Vagina (tissue), 2 donors: ENCODE measurements at regions not wholly inside any gene's neighbourhood (a gene's known extent, or its start where the extent isn't known, plus 50 kb on each side); places are given as distances from the start of the nearest gene placed in this dataset.

Experiments
- DNase-seq, 2 donors: peaks; one replicate each; pipeline ENCODE4 v3.0.0-alpha.2; 2017; ENCODE audit errors: extremely low spot score in 2 of 2
- H3K27ac ChIP-seq: fragments of 200-600 bp; sonication (generic); one replicate; pipeline ENCODE4 v1.5.1; 2019
- H3K27me3 ChIP-seq: fragments of 200-600 bp; sonication (generic); one replicate; pipeline ENCODE4 v1.5.1; 2019
- H3K36me3 ChIP-seq, 2 donors: fragments of 200-600 bp; sonication (generic); one replicate each; pipeline ENCODE4 v1.5.1; 2017 to 2019
- H3K4me1 ChIP-seq: fragments of 200-600 bp; sonication (generic); one replicate; pipeline ENCODE4 v1.5.1; 2019
- H3K4me3 ChIP-seq, 2 donors: fragments of 200-600 bp; sonication (generic); 1 replicate in 1 of 2; 2 replicates in 1 of 2; pipeline ENCODE4 v1.5.1; 2016 to 2019
- H3K9me3 ChIP-seq: fragments of 200-600 bp; sonication (generic); one replicate; pipeline ENCODE4 v1.5.1; 2019
- POLR2A ChIP-seq, 2 donors: fragments of 450-650 bp; IDR thresholded peaks; one replicate each; pipeline ENCODE4 v1.6.1; 2017; ENCODE audit warnings: antibody characterized with exemption in 2 of 2, mild to moderate bottlenecking in 2 of 2, moderate library complexity in 2 of 2
- POLR2AphosphoS5 ChIP-seq, 2 donors: sonication (generic); formaldehyde crosslinking; IDR thresholded peaks; one replicate each; pipeline ENCODE4 v1.9.0; 2017; ENCODE audit warnings: antibody characterized with exemption in 2 of 2, mild to moderate bottlenecking in 2 of 2, low read depth in 1 of 2; ENCODE audit not compliant: insufficient read depth in 1 of 2
- intact Hi-C: fragments of 100-400 bp; cut with DNase I; formaldehyde crosslinking; loops from one replicate; pipeline ENCODE4 v1.15.1; 2023
- TF ChIP-seq, protein P1 (sequence below), 3 experiments: fragments of 450-650 bp in 2 of 3; fragments of 200-600 bp in 1 of 3; sonication (generic) in 1 of 3; IDR thresholded peaks; one replicate each; pipeline ENCODE4 v1.5.1; 2017 to 2019; ENCODE audit warnings: antibody characterized with exemption in 3 of 3, mild to moderate bottlenecking in 2 of 3, moderate library complexity in 2 of 3

DNA sequence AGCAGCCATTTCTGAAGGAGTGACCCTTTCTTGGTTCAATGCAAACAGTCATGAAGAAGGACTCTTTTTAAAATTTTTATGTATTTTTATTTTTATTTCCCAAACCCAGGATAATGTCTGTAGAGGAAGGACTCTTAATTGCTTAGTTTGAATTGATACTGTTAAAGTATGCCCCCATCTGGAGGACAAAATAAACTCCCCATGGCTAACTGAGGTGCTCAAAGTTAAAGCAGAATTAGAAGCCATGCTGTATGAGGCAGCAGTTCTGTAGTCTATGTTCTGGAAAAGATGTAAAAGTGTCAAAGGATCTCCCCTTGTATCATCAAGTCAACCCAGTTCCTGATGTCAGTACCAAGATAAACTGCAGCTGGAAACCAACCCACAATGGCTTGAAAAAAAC, 617.9 kb upstream of the GRM3 start:
- H3K9me3 ChIP-seq, result no peaks in the 10 kb centered on the region
- DNase-seq, result no peak
- H3K4me1 ChIP-seq, result no peaks in the 10 kb centered on the region
- H3K36me3 ChIP-seq, result no peaks in the 10 kb centered on the region
- TF ChIP-seq POLR2A (IDR thresholded peaks at IDR 0.05), result no peak
- TF ChIP-seq, protein P1, sequence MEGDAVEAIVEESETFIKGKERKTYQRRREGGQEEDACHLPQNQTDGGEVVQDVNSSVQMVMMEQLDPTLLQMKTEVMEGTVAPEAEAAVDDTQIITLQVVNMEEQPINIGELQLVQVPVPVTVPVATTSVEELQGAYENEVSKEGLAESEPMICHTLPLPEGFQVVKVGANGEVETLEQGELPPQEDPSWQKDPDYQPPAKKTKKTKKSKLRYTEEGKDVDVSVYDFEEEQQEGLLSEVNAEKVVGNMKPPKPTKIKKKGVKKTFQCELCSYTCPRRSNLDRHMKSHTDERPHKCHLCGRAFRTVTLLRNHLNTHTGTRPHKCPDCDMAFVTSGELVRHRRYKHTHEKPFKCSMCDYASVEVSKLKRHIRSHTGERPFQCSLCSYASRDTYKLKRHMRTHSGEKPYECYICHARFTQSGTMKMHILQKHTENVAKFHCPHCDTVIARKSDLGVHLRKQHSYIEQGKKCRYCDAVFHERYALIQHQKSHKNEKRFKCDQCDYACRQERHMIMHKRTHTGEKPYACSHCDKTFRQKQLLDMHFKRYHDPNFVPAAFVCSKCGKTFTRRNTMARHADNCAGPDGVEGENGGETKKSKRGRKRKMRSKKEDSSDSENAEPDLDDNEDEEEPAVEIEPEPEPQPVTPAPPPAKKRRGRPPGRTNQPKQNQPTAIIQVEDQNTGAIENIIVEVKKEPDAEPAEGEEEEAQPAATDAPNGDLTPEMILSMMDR (IDR thresholded peaks at IDR 0.05), result no peak
- TF ChIP-seq POLR2AphosphoS5 (IDR thresholded peaks at IDR 0.05; ENCODE audit: insufficient read depth in 1 of 2, low read depth in 1 of 2), result no peak
- H3K27me3 ChIP-seq, result no peaks in the 10 kb centered on the region
- no peak overlapping the region for H3K4me3 ChIP-seq
- H3K27ac ChIP-seq, result no peak overlapping the region
- intact Hi-C loops, result no loop called here

DNA sequence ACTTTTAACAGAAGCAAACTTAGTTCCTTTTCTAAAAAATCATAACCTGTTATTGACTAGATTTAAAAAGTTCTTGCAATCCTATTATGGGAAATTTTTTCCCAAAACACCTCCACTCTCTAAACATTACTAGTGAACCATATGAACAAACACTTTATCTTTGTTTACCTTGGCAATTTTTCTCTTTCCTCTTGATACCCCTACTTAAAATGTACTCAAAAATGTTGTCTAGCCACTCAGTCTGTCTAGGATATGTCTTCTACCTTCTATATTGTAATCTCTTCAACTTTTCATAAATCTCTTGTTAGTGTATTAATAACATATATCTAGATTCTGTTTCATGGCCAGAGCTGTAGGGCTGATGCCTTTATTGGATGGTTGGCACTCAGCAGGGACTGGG, 630.0 kb upstream of the GRM3 start:
- Histone ChIP-seq H3K27me3 (no peaks in the 10 kb centered on the region), H3K9me3 (no peaks in the 10 kb centered on the region), H3K4me3 (no peak overlapping the region), H3K27ac (no peak overlapping the region), H3K36me3 (no peaks in the 10 kb centered on the region), H3K4me1 (no peaks in the 10 kb centered on the region)
- intact Hi-C loops, result no loop called here
- TF ChIP-seq, protein P1 (IDR thresholded peaks at IDR 0.05), result no peak
- TF ChIP-seq POLR2A (IDR thresholded peaks at IDR 0.05) (no peak), POLR2AphosphoS5 (IDR thresholded peaks at IDR 0.05; ENCODE audit: insufficient read depth in 1 of 2, low read depth in 1 of 2) (no peak)
- no peak for DNase-seq

DNA sequence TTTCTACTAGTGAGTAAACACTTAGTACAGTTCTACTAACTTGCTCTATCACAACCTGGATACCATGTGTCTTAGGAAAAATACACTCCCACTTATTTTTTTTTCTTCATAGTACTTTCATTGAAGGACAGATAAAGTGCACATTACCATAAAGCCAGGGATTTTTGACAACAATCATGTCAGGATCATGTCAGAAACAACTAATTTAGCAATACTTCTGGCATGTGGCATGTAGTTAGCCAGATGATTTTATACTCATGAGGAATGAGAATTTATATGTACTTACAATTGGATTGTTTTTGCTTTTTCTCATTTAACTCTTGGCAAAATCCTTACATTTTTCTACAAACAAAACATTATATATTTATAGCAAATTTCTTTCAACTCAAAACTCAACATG, 630.7 kb upstream of the GRM3 start:
- no peaks in the 10 kb centered on the region for H3K4me1 ChIP-seq
- no peak for DNase-seq

DNA sequence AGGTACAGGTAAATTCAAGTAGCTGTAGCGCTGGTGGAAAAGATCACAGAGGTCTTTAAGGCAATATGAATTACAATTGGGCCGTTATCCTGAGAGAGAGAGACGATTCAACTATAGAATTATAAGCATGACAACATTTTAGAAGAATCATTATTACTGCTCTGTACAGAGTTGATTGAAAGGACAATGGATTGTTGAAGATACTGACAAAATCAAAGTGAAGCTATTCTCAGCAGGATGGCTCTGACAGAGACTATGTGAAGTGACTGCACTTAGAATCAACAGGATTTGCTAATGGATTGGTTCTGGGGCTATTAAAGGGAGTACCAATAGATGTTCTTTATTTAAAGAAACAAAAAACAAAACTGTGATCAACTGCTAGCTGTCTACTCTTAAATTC, 634.8 kb upstream of the GRM3 start:
- Histone ChIP-seq H3K27me3 (no peaks in the 10 kb centered on the region), H3K27ac (no peak overlapping the region), H3K36me3 (no peaks in the 10 kb centered on the region), H3K9me3 (no peaks in the 10 kb centered on the region), H3K4me1 (no peaks in the 10 kb centered on the region), H3K4me3 (no peak overlapping the region)
- intact Hi-C loops, result no loop called here
- no peak for DNase-seq
- TF ChIP-seq, protein P1 (IDR thresholded peaks at IDR 0.05), result no peak
- TF ChIP-seq POLR2A (IDR thresholded peaks at IDR 0.05), result no peak
- TF ChIP-seq POLR2AphosphoS5 (IDR thresholded peaks at IDR 0.05; ENCODE audit: insufficient read depth in 1 of 2, low read depth in 1 of 2), result no peak

More for the DNA sequence above, 630.7 kb upstream of the GRM3 start:
- intact Hi-C loops, result no loop called here
- no peak overlapping the region for H3K27ac ChIP-seq
- no peaks in the 10 kb centered on the region for H3K36me3 ChIP-seq
- TF ChIP-seq POLR2A (IDR thresholded peaks at IDR 0.05), result no peak
- TF ChIP-seq, protein P1 (IDR thresholded peaks at IDR 0.05), result no peak
- TF ChIP-seq POLR2AphosphoS5 (IDR thresholded peaks at IDR 0.05; ENCODE audit: insufficient read depth in 1 of 2, low read depth in 1 of 2), result no peak
- H3K4me3 ChIP-seq, result no peak overlapping the region
- H3K9me3 ChIP-seq, result no peaks in the 10 kb centered on the region
- no peaks in the 10 kb centered on the region for H3K27me3 ChIP-seq

GRCh38 chr7:86006909-86007308, 636.8 kb upstream of the GRM3 start:
- H3K9me3 ChIP-seq, result no peaks in the 10 kb centered on the region
- TF ChIP-seq POLR2AphosphoS5 (IDR thresholded peaks at IDR 0.05; ENCODE audit: insufficient read depth in 1 of 2, low read depth in 1 of 2), result no peak
- TF ChIP-seq POLR2A (IDR thresholded peaks at IDR 0.05), result no peak
- TF ChIP-seq, protein P1 (IDR thresholded peaks at IDR 0.05), result no peak
- no peaks in the 10 kb centered on the region for H3K4me1 ChIP-seq
- H3K27ac ChIP-seq, result no peak overlapping the region
- no peaks in the 10 kb centered on the region for H3K36me3 ChIP-seq
- H3K4me3 ChIP-seq, result no peak overlapping the region
- intact Hi-C loops, result no loop called here
- no peaks in the 10 kb centered on the region for H3K27me3 ChIP-seq
- no peak for DNase-seq
